H1 (cell line): ENCODE measurements at regions not wholly inside any gene's neighbourhood (a gene's known extent, or its start where the extent isn't known, plus 50 kb on each side); places are given as distances from the start of the nearest gene placed in this dataset.
A peak's percentile ranks its signal among the peaks of the same experiment; 100 is the strongest.

ENCODE experiments used
- CTCF ChIA-PET: fragments of 300-600 bp; sonication (Branson Sonifier 250); formaldehyde crosslinking; loops from one replicate; lab custom pipeline; 2021; ENCODE audit not compliant: partially characterized antibody; lab: Charles Lee
- POLR2A ChIA-PET: fragments of 300-600 bp; sonication (Branson Sonifier 250); formaldehyde crosslinking; loops from one replicate; lab custom pipeline; 2021; ENCODE audit warnings: inconsistent platforms; ENCODE audit not compliant: partially characterized antibody; lab: Charles Lee
- DNase-seq, 2 experiments: peaks; one replicate each; pipeline versions ENCODE4 v3.0.0 to v3.0.0-alpha.2; 2010 to 2022; ENCODE audit warnings: low spot score in 2 of 2, low read depth in 1 of 2, mixed read lengths in 1 of 2
- FAIRE-seq: peaks from 2 replicates; lab custom pipeline; 2011; peaks lifted over from hg19 to GRCh38; lab: Jason Lieb, UNC
- H2AFZ ChIP-seq: 2 replicates; pipeline ENCODE4 v1.8.1; 2012; ENCODE audit warnings: low read length, inconsistent platforms
- H2AK5ac ChIP-seq: 2 replicates; pipeline ENCODE4 v1.6.1; 2013; ENCODE audit warnings: low read depth, low read length
- H2BK120ac ChIP-seq: replicated peaks from 2 replicates; pipeline ENCODE3; 2013; ENCODE audit warnings: low read depth, low read length, inconsistent platforms
- H2BK12ac ChIP-seq: 2 replicates; pipeline ENCODE4 v1.6.1; 2013; ENCODE audit warnings: low read depth, low read length
- H2BK15ac ChIP-seq: 2 replicates; pipeline ENCODE4 v1.6.1; 2013; ENCODE audit warnings: low read length
- H2BK20ac ChIP-seq: 2 replicates; pipeline ENCODE4 v1.6.1; 2013; ENCODE audit warnings: low read length
- H2BK5ac ChIP-seq: 2 replicates; pipeline ENCODE4 v1.6.1; 2013; ENCODE audit warnings: low read depth, low read length
- H3K14ac ChIP-seq: 2 replicates; pipeline ENCODE4 v1.6.1; 2013; ENCODE audit warnings: inconsistent platforms; ENCODE audit not compliant: insufficient read length
- H3K18ac ChIP-seq: 2 replicates; pipeline ENCODE4 v1.6.1; 2013; ENCODE audit warnings: low read length; ENCODE audit errors: extremely low read depth
- H3K23ac ChIP-seq: 2 replicates; pipeline ENCODE4 v1.6.1; 2013; ENCODE audit warnings: inconsistent platforms; ENCODE audit not compliant: insufficient read length
- H3K23me2 ChIP-seq: 2 replicates; pipeline ENCODE4 v1.6.1; 2013; ENCODE audit warnings: low read depth, low read length
- H3K27ac ChIP-seq: 2 replicates; pipeline ENCODE4 v1.6.1; 2011; ENCODE audit warnings: low read depth, low read length, inconsistent platforms
- H3K27me3 ChIP-seq, 4 experiments: replicated peaks in 1 of 4; 1 replicate in 1 of 4; 2 replicates in 3 of 4; pipeline versions ENCODE4 v1.6.1 to v1.8.1; 2011 to 2013; ENCODE audit warnings: low read length in 3 of 4, mild to moderate bottlenecking in 3 of 4, inconsistent platforms in 2 of 4, mixed read lengths in 2 of 4, moderate library complexity in 1 of 4; ENCODE audit not compliant: control insufficient read depth in 3 of 4, insufficient read depth in 3 of 4; ENCODE audit errors: extremely low read depth in 1 of 4
- H3K36me3 ChIP-seq, 4 experiments: 2 replicates each; pipeline versions ENCODE4 v1.6.1 to v1.8.1; 2011 to 2013; ENCODE audit warnings: mild to moderate bottlenecking in 4 of 4, low read length in 3 of 4, moderate library complexity in 2 of 4, control low read depth in 1 of 4, inconsistent platforms in 1 of 4; ENCODE audit not compliant: insufficient read depth in 4 of 4, control insufficient read depth in 2 of 4
- H3K4ac ChIP-seq: replicated peaks from 2 replicates; pipeline ENCODE3; 2013; ENCODE audit warnings: low read length, low read depth, mixed read lengths, inconsistent platforms; ENCODE audit not compliant: insufficient read length
- H3K4me1 ChIP-seq, 4 experiments: replicated peaks in 1 of 4; 1 replicate in 1 of 4; 2 replicates in 3 of 4; pipeline versions ENCODE4 v1.6.1 to v1.8.1; 2011 to 2013; ENCODE audit warnings: low read length in 3 of 4, inconsistent platforms in 2 of 4, mixed read lengths in 1 of 4; ENCODE audit not compliant: insufficient read depth in 4 of 4, control insufficient read depth in 3 of 4
- H3K4me2 ChIP-seq, 2 experiments: 2 replicates each; pipeline versions ENCODE4 v1.6.1 to v1.8.1; 2011 to 2013; ENCODE audit warnings: low read depth in 2 of 2, low read length in 2 of 2, control low read depth in 1 of 2, inconsistent platforms in 1 of 2, mild to moderate bottlenecking in 1 of 2; ENCODE audit not compliant: insufficient read depth in 1 of 2
- H3K4me3 ChIP-seq, 4 experiments: fragments of 200-600, 300-600 bp in 1 of 4; sonication (generic), shearing (Covaris generic), sonication (Bioruptor Twin) in 1 of 4; 2 replicates each; pipeline versions ENCODE4 v1.5.1 to v1.8.1; 2011 to 2016; ENCODE audit warnings: low read length in 4 of 4, low read depth in 3 of 4, control low read depth in 2 of 4, inconsistent platforms in 2 of 4, mild to moderate bottlenecking in 2 of 4, mixed read lengths in 1 of 4, moderate library complexity in 1 of 4; ENCODE audit not compliant: insufficient read depth in 2 of 4; ENCODE audit errors: extremely low read depth in 1 of 4
- H3K56ac ChIP-seq: replicated peaks from 2 replicates; pipeline ENCODE3; 2013; ENCODE audit warnings: low read depth, mild to moderate bottlenecking, mixed read lengths, low read length, inconsistent platforms; ENCODE audit not compliant: insufficient read length
- H3K79me1 ChIP-seq: 2 replicates; pipeline ENCODE4 v1.6.1; 2013; ENCODE audit warnings: low read depth, low read length, control low read depth
- H3K79me2 ChIP-seq, 2 experiments: 2 replicates each; pipeline versions ENCODE4 v1.6.1 to v1.8.1; 2012 to 2013; ENCODE audit warnings: low read length in 2 of 2, mild to moderate bottlenecking in 2 of 2, inconsistent platforms in 1 of 2; ENCODE audit not compliant: insufficient read depth in 2 of 2, control insufficient read depth in 1 of 2
- H3K9ac ChIP-seq, 4 experiments: replicated peaks in 1 of 4; 1 replicate in 1 of 4; 2 replicates in 3 of 4; pipeline versions ENCODE4 v1.6.1 to v1.8.1; 2011 to 2013; ENCODE audit warnings: low read depth in 3 of 4, low read length in 3 of 4, control low read depth in 2 of 4, mild to moderate bottlenecking in 2 of 4, moderate library complexity in 2 of 4, inconsistent platforms in 1 of 4; ENCODE audit errors: extremely low read depth in 1 of 4
- H3K9me3 ChIP-seq, 2 experiments: 2 replicates each; pipeline versions ENCODE4 v1.6.1 to v1.8.1; 2012 to 2013; ENCODE audit warnings: mild to moderate bottlenecking in 2 of 2, moderate library complexity in 2 of 2, control low read depth in 1 of 2, inconsistent platforms in 1 of 2, low read depth in 1 of 2, low read length in 1 of 2, mixed read lengths in 1 of 2; ENCODE audit not compliant: insufficient read depth in 2 of 2
- H4K20me1 ChIP-seq, 2 experiments: replicated peaks in 1 of 2; 2 replicates each; pipeline versions ENCODE3 to v1.8.1; 2011 to 2013; ENCODE audit warnings: inconsistent platforms in 2 of 2, low read length in 2 of 2, mild to moderate bottlenecking in 1 of 2; ENCODE audit not compliant: insufficient read depth in 2 of 2, control insufficient read depth in 1 of 2
- H4K5ac ChIP-seq: 2 replicates; pipeline ENCODE4 v1.6.1; 2013; ENCODE audit warnings: low read length, low read depth, mixed read lengths, inconsistent platforms; ENCODE audit not compliant: insufficient read length
- H4K8ac ChIP-seq: 2 replicates; pipeline ENCODE4 v1.8.0; 2013; ENCODE audit warnings: mild to moderate bottlenecking, moderate library complexity, low read length, inconsistent platforms; ENCODE audit not compliant: insufficient read depth; ENCODE audit errors: extremely low read depth
- H4K91ac ChIP-seq: replicated peaks from 2 replicates; pipeline ENCODE3; 2013; ENCODE audit warnings: low read length, mixed read lengths, inconsistent platforms; ENCODE audit not compliant: insufficient read length
- CEBPB ChIP-seq: IDR thresholded peaks from 2 replicates; pipeline ENCODE4 v1.6.1; 2012; ENCODE audit warnings: low read depth, low read length
- EP300 ChIP-seq, 2 experiments: IDR thresholded peaks; 1 replicate in 1 of 2; 2 replicates in 1 of 2; pipeline ENCODE4 v1.6.1; 2011 to 2012; ENCODE audit warnings: low read depth in 2 of 2, low read length in 2 of 2, mild to moderate bottlenecking in 2 of 2, borderline replicate concordance in 1 of 2, inconsistent platforms in 1 of 2, moderate library complexity in 1 of 2
- GTF2F1 ChIP-seq: IDR thresholded peaks from 2 replicates; pipeline ENCODE4 v1.6.1; 2012; ENCODE audit warnings: low read depth, low read length, improper control_type of control experiment, borderline replicate concordance
- HDAC6 ChIP-seq: IDR thresholded peaks from one replicate; pipeline ENCODE4 v1.7.1; 2012; ENCODE audit warnings: low read depth, mild to moderate bottlenecking, inconsistent platforms, low read length, moderate library complexity
- KDM5A ChIP-seq: fragments of 200-600 bp; IDR thresholded peaks from 2 replicates; pipeline ENCODE4 v1.7.1; 2012; ENCODE audit warnings: mild to moderate bottlenecking, low read length, inconsistent platforms, mixed read lengths
- RAD21 ChIP-seq, 2 experiments: IDR thresholded peaks in 1 of 2; conservative IDR thresholded peaks in 1 of 2; 2 replicates each; pipeline ENCODE4 v1.6.1; 2011; ENCODE audit warnings: low read depth in 2 of 2, low read length in 2 of 2, improper control_type of control experiment in 1 of 2, inconsistent platforms in 1 of 2, mild to moderate bottlenecking in 1 of 2, moderate library complexity in 1 of 2
- RBBP5 ChIP-seq: IDR thresholded peaks from 2 replicates; pipeline ENCODE4 v1.7.1; 2012; ENCODE audit warnings: low read depth, mild to moderate bottlenecking, inconsistent platforms, low read length, moderate library complexity, borderline replicate concordance
- SRF ChIP-seq: IDR thresholded peaks from 2 replicates; pipeline ENCODE4 v1.6.1; 2011; ENCODE audit warnings: mild to moderate bottlenecking, low read depth, low read length, moderate library complexity
- TBP ChIP-seq: IDR thresholded peaks from 2 replicates; pipeline ENCODE4 v1.6.1; 2011; ENCODE audit warnings: low read depth, low read length, improper control_type of control experiment
- YY1 ChIP-seq: IDR thresholded peaks from 2 replicates; pipeline ENCODE4 v1.6.1; 2011; ENCODE audit warnings: low read depth, mild to moderate bottlenecking, low read length
- WGBS, 2 experiments: shearing (Covaris generic) in 1 of 2; methylation state at CpG; one replicate each; pipeline versions ENCODE4 v1.1.6 to v1.1.7; 2013 to 2015; ENCODE audit warnings: low lambda C conversion rate in 2 of 2, mixed read lengths in 2 of 2, inconsistent platforms in 1 of 2, low coverage in 1 of 2, missing lambda C conversion rate in 1 of 2; ENCODE audit not compliant: insufficient replicate concordance in 2 of 2, insufficient coverage in 1 of 2, insufficient read length in 1 of 2; ENCODE audit errors: extremely low coverage in 1 of 2, missing lambda C conversion rate in 1 of 2; 5-methylcytosine and 5-hydroxymethylcytosine counted together

DNA sequence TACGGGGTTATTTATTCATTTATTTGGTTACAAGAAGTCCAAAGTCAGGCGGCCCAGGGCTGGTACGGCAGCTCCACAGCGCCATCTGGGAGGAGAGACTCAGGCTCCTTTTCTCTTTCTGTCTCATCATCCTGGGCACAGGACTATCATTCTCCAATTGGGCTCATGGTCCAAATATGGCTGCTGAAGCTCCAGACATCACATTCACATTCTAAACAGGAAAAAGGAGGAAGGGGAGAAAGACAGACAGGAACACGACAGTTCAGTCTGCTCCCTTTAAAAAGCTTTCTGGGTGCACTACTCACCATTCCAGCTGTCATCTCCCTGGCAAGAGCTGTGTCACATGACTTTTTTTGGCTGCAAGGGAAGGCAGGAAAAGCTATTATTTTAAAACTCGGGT lies 74.4 kb upstream of the PDZD8 start:
- H3K18ac ChIP-seq, result no peak overlapping the region
- H3K79me1 ChIP-seq, result no peaks in the 10 kb centered on the region
- H2BK15ac ChIP-seq, result no peak overlapping the region
- peaks cover 20 to 28% of the 10 kb centered on the region in 2 experiments for H3K9me3 ChIP-seq
- H4K20me1 ChIP-seq, result no peaks in the 10 kb centered on the region
- H3K14ac ChIP-seq, result no peak overlapping the region
- H3K23me2 ChIP-seq, result no peaks in the 10 kb centered on the region
- no peak overlapping the region for H2BK12ac ChIP-seq
- peak in 1 of 2 experiments; percentile 59 for DNase-seq
- no peak overlapping the region for H2BK20ac ChIP-seq
- H3K56ac ChIP-seq, result no peak overlapping the region
- no peak overlapping the region for H4K91ac ChIP-seq
- no peak overlapping the region for H3K27ac ChIP-seq
- 84% methylated on average over 6 of the region's 6 CpGs; no CpG with 5 or more reads in 1 of the 2 experiments for WGBS, 2 experiments
- no peak overlapping the region for H2BK120ac ChIP-seq
- H3K27me3 ChIP-seq, result no peaks in the 10 kb centered on the region
- no peak overlapping the region for H4K8ac ChIP-seq
- H2AK5ac ChIP-seq, result no peak overlapping the region
- H3K4me1 ChIP-seq, result no peaks in the 10 kb centered on the region
- H3K4me3 ChIP-seq, result no peak overlapping the region
- POLR2A ChIA-PET, result interaction anchor here (1.1 to 1.4 kb wide), 2 partner anchors 12 to 14 kb away, joined by 3 read pairs; no protein-coding TSS in a partner anchor
- no peak overlapping the region for H3K4ac ChIP-seq
- no peak overlapping the region for H3K23ac ChIP-seq
- no peak overlapping the region for H4K5ac ChIP-seq
- FAIRE-seq, result no peak
- CTCF ChIA-PET, result interaction anchor here (0.6 to 10.0 kb wide), 22 partner anchors 10 to 233 kb away, joined by 3 to 132 read pairs (median 4); no protein-coding TSS in a partner anchor
- no peak overlapping the region for H3K4me2 ChIP-seq
- no peaks in the 10 kb centered on the region; a peak in 1 of 8 replicates for H3K36me3 ChIP-seq
- no peaks in the 10 kb centered on the region for H3K79me2 ChIP-seq
- no peak overlapping the region for H2BK5ac ChIP-seq
- no peak overlapping the region for H2AFZ ChIP-seq
- no peak overlapping the region for H3K9ac ChIP-seq
- no peak for TF ChIP-seq KDM5A
- no peak for TF ChIP-seq SRF
- TF ChIP-seq YY1, result 0 out of 2 replicates have a peak, but pooled peaks have one; percentile 17
- no peak for TF ChIP-seq EP300 (IDR thresholded peaks at IDR 0.05; ENCODE audit: borderline replicate concordance in 1 of 2, low read depth in 2 of 2, low read length in 2 of 2)
- TF ChIP-seq TBP, result no peak
- no peak for TF ChIP-seq RBBP5
- peak; percentile 61 to 71; a peak in 3 of 4 replicates for TF ChIP-seq RAD21 (IDR thresholded peaks at IDR 0.05 in 1 of 2, conservative IDR thresholded peaks at IDR 0.05 in 1 of 2; ENCODE audit: low read depth in 2 of 2, low read length in 2 of 2)
- TF ChIP-seq GTF2F1, result no peak
- TF ChIP-seq CEBPB, result no peak
- TF ChIP-seq HDAC6, result no peak
